ENCODE measurements at regions not wholly inside any gene's neighbourhood (a gene's known extent, or its start where the extent isn't known, plus 50 kb on each side); places are given as distances from the start of the nearest gene placed in this dataset.

DNA sequence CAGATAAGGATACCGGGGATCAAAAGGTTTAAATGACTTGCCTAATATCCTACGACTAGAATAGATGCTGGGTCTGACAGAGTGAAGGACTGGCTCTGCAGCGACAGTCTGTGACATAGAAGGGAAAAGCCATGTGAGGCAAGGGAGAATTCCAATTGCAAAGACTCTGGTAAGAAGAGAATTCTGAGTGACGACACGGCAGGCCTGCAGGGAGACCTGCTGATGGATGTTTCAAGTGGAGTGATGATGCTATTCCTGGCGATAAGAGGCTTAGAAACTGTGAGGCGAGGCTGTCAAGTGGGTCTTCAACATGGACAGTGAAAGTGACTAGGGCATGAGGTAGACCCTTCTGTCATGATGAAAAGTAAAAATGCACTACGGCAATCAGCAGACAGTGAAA lies 176.6 kb upstream of the PBX1 start:
- Histone ChIP-seq H4K5ac (ENCODE audit: insufficient read length, low read depth, low read length) (no peak overlapping the region), H2BK5ac (ENCODE audit: insufficient read length, low read length) (no peak overlapping the region), H3K9me3 (ENCODE audit: control insufficient read depth, low read depth, low read length) (no peaks in the 10 kb centered on the region), H3K23ac (ENCODE audit: insufficient read length, low read depth, low read length) (no peak overlapping the region), H3K27me3 (ENCODE audit: insufficient read depth, low read length) (no peaks in the 10 kb centered on the region), H2BK120ac (ENCODE audit: low read depth, low read length, poor library complexity, severe bottlenecking) (no peak overlapping the region), H2BK12ac (ENCODE audit: insufficient read length, low read depth, low read length) (no peak overlapping the region), H2BK15ac (ENCODE audit: low read depth, low read length) (no peak overlapping the region), H3K79me1 (ENCODE audit: insufficient read depth, low read depth, low read length, poor library complexity, severe bottlenecking) (no peaks in the 10 kb centered on the region), H3K4me1 (ENCODE audit: insufficient read depth, low read length) (0 out of 2 replicates have a peak, but pooled peaks cover 3% of the 10 kb centered on the region), H3K27ac (ENCODE audit: insufficient read length, low read depth, low read length) (no peak overlapping the region), H3K4me2 (ENCODE audit: insufficient read depth, insufficient read length, low read length) (no peak overlapping the region), H4K8ac (replicated peaks; ENCODE audit: insufficient read length, low read depth, low read length) (no peak overlapping the region), H4K20me1 (ENCODE audit: control insufficient read depth, insufficient read depth, insufficient read length) (no peaks in the 10 kb centered on the region), H3K18ac (ENCODE audit: insufficient read length, low read depth, low read length) (no peak overlapping the region), H3K9ac (ENCODE audit: extremely low read depth, insufficient read length, low read length) (no peak overlapping the region), H3T11ph (ENCODE audit: low read length) (no peak overlapping the region), H3K23me2 (ENCODE audit: insufficient read length, low read depth, low read length, poor library complexity, severe bottlenecking) (no peaks in the 10 kb centered on the region), H2AFZ (ENCODE audit: low read length) (no peak overlapping the region), H4K91ac (ENCODE audit: insufficient read length, low read depth, low read length) (no peak overlapping the region), H3K56ac (ENCODE audit: insufficient read length, low read depth, low read length) (no peak overlapping the region), H2BK20ac (ENCODE audit: low read depth, low read length, poor library complexity, severe bottlenecking) (no peak overlapping the region), H3K14ac (ENCODE audit: insufficient read depth, low read length) (no peak overlapping the region), H3K4ac (ENCODE audit: low read depth, low read length) (no peak overlapping the region), H3K79me2 (ENCODE audit: insufficient read depth, low read length) (no peaks in the 10 kb centered on the region), H2AK5ac (ENCODE audit: insufficient read length, low read length) (no peak overlapping the region)
- Mint-ChIP-seq H3K36me3 (ENCODE audit: insufficient read depth in 1 of 3, low read depth in 3 of 3) (no peaks in the 10 kb centered on the region), H3K4me1 (no peaks in the 10 kb centered on the region), H3K27me3 (ENCODE audit: low read depth) (no peaks in the 10 kb centered on the region), H3K4me3 (no peak overlapping the region), H3K27ac (no peak overlapping the region), H3K9me3 (0 out of 5 replicates have a peak, but pooled peaks cover 0 to 5% of the 10 kb centered on the region in 2 experiments)
- WGBS (ENCODE audit: extremely low coverage, insufficient read length, low lambda C conversion rate) = no CpG with 5 or more reads among the region's 8 CpGs
- TF ChIP-seq CTCF (conservative IDR thresholded peaks at IDR 0.05) = no peak
- no peak for DNase-seq
